Peyer's patch (tissue), 4 donors: ENCODE measurements at regions not wholly inside any gene's neighbourhood (a gene's known extent, or its start where the extent isn't known, plus 50 kb on each side); places are given as distances from the start of the nearest gene placed in this dataset.

Experiments used
- CTCF ChIP-seq, 6 experiments: fragments of 450-650 bp in 4 of 6; fragments of 200-600 bp in 2 of 6; sonication (generic) in 1 of 6; IDR thresholded peaks; one replicate each; pipeline ENCODE4 v1.5.1; 2017 to 2019; ENCODE audit warnings: antibody characterized with exemption in 6 of 6, mild to moderate bottlenecking in 3 of 6, moderate library complexity in 1 of 6
- POLR2A ChIP-seq, 2 donors: fragments of 450-650 bp; IDR thresholded peaks; one replicate each; pipeline ENCODE4 v1.5.1; 2017; ENCODE audit warnings: antibody characterized with exemption in 2 of 2, mild to moderate bottlenecking in 2 of 2, moderate library complexity in 2 of 2

- no peak for TF ChIP-seq CTCF (IDR thresholded peaks at IDR 0.05)
- no peak for TF ChIP-seq POLR2A (IDR thresholded peaks at IDR 0.05)
Observed at GRCh38 chr4:181659202-181659601, 584.0 kb upstream of the TENM3 start.
